Keratinocyte (primary cell): ENCODE measurements at regions not wholly inside any gene's neighbourhood (a gene's known extent, or its start where the extent isn't known, plus 50 kb on each side); places are given as distances from the start of the nearest gene placed in this dataset.

Experiments used
- DNase-seq: peaks from one replicate; pipeline ENCODE4 v3.0.0-alpha.2; 2011; ENCODE audit warnings: low read depth, missing footprints, low spot score
- FAIRE-seq: peaks from 2 replicates; lab custom pipeline; 2011; peaks lifted over from hg19 to GRCh38; lab: Jason Lieb, UNC
- H2AFZ ChIP-seq: 2 replicates; pipeline ENCODE4 v1.6.0; 2012; ENCODE audit warnings: low read length, control low read depth, inconsistent platforms; ENCODE audit not compliant: control insufficient read depth
- H3K27ac ChIP-seq: 2 replicates; pipeline ENCODE4 v1.5.1; 2011; ENCODE audit warnings: low read length; ENCODE audit not compliant: control insufficient read depth, insufficient read depth
- H3K27me3 ChIP-seq: 3 replicates; pipeline ENCODE4 v1.6.0; 2011; ENCODE audit warnings: low read length; ENCODE audit not compliant: control insufficient read depth, insufficient read depth; ENCODE audit errors: extremely low read depth
- H3K36me3 ChIP-seq, 2 experiments: 2 replicates in 1 of 2; 3 replicates in 1 of 2; pipeline ENCODE4 v1.5.1; 2011; ENCODE audit warnings: low read length in 2 of 2, mild to moderate bottlenecking in 1 of 2; ENCODE audit not compliant: control insufficient read depth in 2 of 2, insufficient read depth in 2 of 2; ENCODE audit errors: extremely low read depth in 1 of 2
- H3K4me1 ChIP-seq: 3 replicates; pipeline ENCODE4 v1.5.1; 2011; ENCODE audit warnings: low read length; ENCODE audit not compliant: control insufficient read depth, insufficient read depth; ENCODE audit errors: extremely low read depth
- H3K4me2 ChIP-seq: 3 replicates; pipeline ENCODE4 v1.6.0; 2011; ENCODE audit warnings: low read depth, low read length; ENCODE audit not compliant: control insufficient read depth, insufficient read depth; ENCODE audit errors: extremely low read depth
- H3K4me3 ChIP-seq, 3 experiments: fragments of 200-600 bp in 1 of 3; sonication (generic) in 1 of 3; 2 replicates in 2 of 3; 3 replicates in 1 of 3; pipeline ENCODE4 v1.5.1; 2011 to 2016; ENCODE audit warnings: low read length in 3 of 3, mild to moderate bottlenecking in 3 of 3, control low read depth in 2 of 3, inconsistent platforms in 1 of 3, low read depth in 1 of 3, mixed read lengths in 1 of 3, mixed run types in 1 of 3, moderate library complexity in 1 of 3; ENCODE audit not compliant: control insufficient read depth in 2 of 3, insufficient read depth in 2 of 3; ENCODE audit errors: extremely low read depth in 1 of 3
- H3K79me2 ChIP-seq: 2 replicates; pipeline ENCODE4 v1.6.0; 2012; ENCODE audit warnings: low read length; ENCODE audit not compliant: control insufficient read depth, insufficient read depth
- H3K9ac ChIP-seq: 3 replicates; pipeline ENCODE4 v1.6.0; 2011; ENCODE audit warnings: low read length; ENCODE audit not compliant: control insufficient read depth, insufficient read depth; ENCODE audit errors: extremely low read depth
- H3K9me1 ChIP-seq: 3 replicates; pipeline ENCODE4 v1.6.0; 2011; ENCODE audit warnings: low read length; ENCODE audit not compliant: control insufficient read depth, insufficient read depth; ENCODE audit errors: extremely low read depth
- H3K9me3 ChIP-seq: 2 replicates; pipeline ENCODE4 v1.5.1; 2012; ENCODE audit warnings: low read depth, low read length; ENCODE audit not compliant: control insufficient read depth
- H4K20me1 ChIP-seq: 3 replicates; pipeline ENCODE4 v1.6.0; 2011; ENCODE audit warnings: low read length; ENCODE audit not compliant: control insufficient read depth, insufficient read depth; ENCODE audit errors: extremely low read depth
- CTCF ChIP-seq, 3 experiments: IDR thresholded peaks in 1 of 3; conservative IDR thresholded peaks in 1 of 3; optimal IDR thresholded peaks in 1 of 3; 2 replicates in 2 of 3; 3 replicates in 1 of 3; pipeline versions ENCODE3 to v1.5.1; 2011; ENCODE audit warnings: low read length in 3 of 3, mild to moderate bottlenecking in 3 of 3, moderate library complexity in 2 of 3, control low read depth in 1 of 3, inconsistent platforms in 1 of 3; ENCODE audit not compliant: insufficient read depth in 2 of 3; ENCODE audit errors: extremely low read depth in 1 of 3
- EZH2 ChIP-seq: IDR thresholded peaks from one replicate; pipeline ENCODE4 v1.6.1; 2012; ENCODE audit warnings: inconsistent platforms, mild to moderate bottlenecking, low read length, moderate library complexity
- dilution Hi-C: fragments of 300-500 bp; cut with MboI; formaldehyde crosslinking; loops from one replicate; pipeline ENCODE4 v1.7.0; 2020; ENCODE audit warnings: low sequenced_read_pairs; ENCODE audit not compliant: extremely low pct_ligation_motif_present

DNA sequence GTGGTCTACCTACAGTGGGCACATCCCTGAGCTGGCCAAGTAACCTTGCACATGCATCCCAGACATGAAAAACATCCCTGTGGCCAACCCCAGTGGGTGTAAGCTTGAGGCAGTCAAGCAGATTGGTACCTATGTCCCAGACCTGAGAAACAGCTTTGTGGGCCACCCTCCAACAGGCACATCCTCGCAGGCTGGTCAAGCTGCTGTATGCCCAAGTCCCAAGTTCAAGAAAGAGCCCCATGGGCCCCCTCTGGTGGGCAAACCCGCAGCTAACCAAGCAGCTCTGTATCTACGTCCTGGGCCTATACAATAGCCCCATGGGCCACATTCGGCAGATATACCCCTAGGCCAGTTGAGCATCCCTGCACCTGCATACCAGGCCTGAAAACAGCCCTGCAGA, 186.3 kb upstream of the GPR149 start:
- Histone ChIP-seq H3K9me1 (no peaks in the 10 kb centered on the region), H3K4me3 (no peak overlapping the region), H3K9me3 (no peaks in the 10 kb centered on the region), H2AFZ (no peak overlapping the region), H3K4me2 (no peak overlapping the region), H3K27me3 (no peaks in the 10 kb centered on the region), H3K4me1 (no peaks in the 10 kb centered on the region), H3K9ac (no peak overlapping the region), H3K27ac (no peak overlapping the region), H3K36me3 (no peaks in the 10 kb centered on the region), H3K79me2 (no peaks in the 10 kb centered on the region), H4K20me1 (no peaks in the 10 kb centered on the region)
- DNase-seq = no peak
- TF ChIP-seq CTCF (optimal IDR thresholded peaks at IDR 0.05 in 1 of 3, IDR thresholded peaks at IDR 0.05 in 1 of 3, conservative IDR thresholded peaks at IDR 0.05 in 1 of 3; ENCODE audit: extremely low read depth in 1 of 3, insufficient read depth in 2 of 3, low read length in 3 of 3) (no peak), EZH2 (no peak)
- dilution Hi-C loops = no loop called here
- FAIRE-seq = no peak

- Histone ChIP-seq H4K20me1 (no peaks in the 10 kb centered on the region), H3K36me3 (no peaks in the 10 kb centered on the region), H3K27me3 (no peaks in the 10 kb centered on the region), H3K4me3 (no peak overlapping the region), H3K9me1 (no peaks in the 10 kb centered on the region), H3K4me2 (no peak overlapping the region), H3K27ac (no peak overlapping the region), H3K9me3 (no peaks in the 10 kb centered on the region), H3K4me1 (no peaks in the 10 kb centered on the region), H3K9ac (no peak overlapping the region), H2AFZ (no peak overlapping the region), H3K79me2 (no peaks in the 10 kb centered on the region)
- FAIRE-seq = no peak
- TF ChIP-seq EZH2 (no peak), CTCF (optimal IDR thresholded peaks at IDR 0.05 in 1 of 3, IDR thresholded peaks at IDR 0.05 in 1 of 3, conservative IDR thresholded peaks at IDR 0.05 in 1 of 3; ENCODE audit: extremely low read depth in 1 of 3, insufficient read depth in 2 of 3, low read length in 3 of 3) (no peak)
- DNase-seq = no peak
- dilution Hi-C loops = no loop called here
Measured at GRCh38 chr3:154615471-154615870, 185.5 kb upstream of the GPR149 start.
